Adrenal gland (tissue), 9 donors: ENCODE measurements at regions not wholly inside any gene's neighbourhood (a gene's known extent, or its start where the extent isn't known, plus 50 kb on each side); places are given as distances from the start of the nearest gene placed in this dataset.

Experiments
- DNase-seq, 7 donors: peaks; one replicate each; pipeline ENCODE4 v3.0.0-alpha.2; 2019 to 2020
- H3K27ac ChIP-seq, 5 donors: fragments of 200-600 bp; sonication (generic) in 4 of 5; 1 replicate in 3 of 5; 2 replicates in 2 of 5; pipeline versions ENCODE4 v1.5.1 to v1.8.0; 2016 to 2020; ENCODE audit warnings: mild to moderate bottlenecking in 1 of 5
- H3K27me3 ChIP-seq: fragments of 200-600 bp; 2 replicates; pipeline ENCODE4 v1.8.0; 2021
- H3K36me3 ChIP-seq, 2 donors: fragments of 200-600 bp; replicated peaks in 1 of 2; 1 replicate in 1 of 2; 2 replicates in 1 of 2; pipeline versions ENCODE4 v1.5.1 to v1.8.0; 2018 to 2022
- H3K4me1 ChIP-seq, 2 donors: fragments of 200-600 bp; replicated peaks in 1 of 2; 1 replicate in 1 of 2; 2 replicates in 1 of 2; pipeline versions ENCODE4 v1.5.1 to v1.8.0; 2018 to 2021
- H3K4me3 ChIP-seq, 4 donors: fragments of 200-600 bp; sonication (generic) in 3 of 4; one replicate each; pipeline ENCODE4 v1.5.1; 2016 to 2018
- H3K9me3 ChIP-seq, 3 donors: fragments of 200-600 bp; sonication (generic) in 1 of 3; replicated peaks in 1 of 3; 1 replicate in 2 of 3; 2 replicates in 1 of 3; pipeline versions ENCODE4 v1.5.1 to v1.8.0; 2016 to 2021
- POLR2A ChIP-seq, 2 donors: fragments of 450-650 bp; IDR thresholded peaks; one replicate each; pipeline ENCODE4 v1.6.1; 2017; ENCODE audit warnings: antibody characterized with exemption in 2 of 2, mild to moderate bottlenecking in 2 of 2, moderate library complexity in 1 of 2
- WGBS, 4 donors: extraction: QIAGEN DNeasy Blood & Tissue Kit in 2 of 4; methylation state at CpG; one replicate each; pipeline versions ENCODE4 v1.1.5 to v1.1.7; 2013 to 2017; 5-methylcytosine and 5-hydroxymethylcytosine counted together
- intact Hi-C, 2 donors: fragments of 100-400 bp; cut with DNase I; formaldehyde crosslinking; loops; one replicate each; pipeline versions ENCODE4 v1.14.1 to v1.15.0; 2022 to 2023
- TF ChIP-seq, protein P1 (sequence below), 6 experiments: fragments of 450-650 bp in 4 of 6; fragments of 200-600 bp in 2 of 6; sonication (generic) in 1 of 6; IDR thresholded peaks; 1 replicate in 5 of 6; 2 replicates in 1 of 6; pipeline versions ENCODE4 v1.5.1 to v1.8.0; 2016 to 2021; ENCODE audit warnings: antibody characterized with exemption in 6 of 6, mild to moderate bottlenecking in 2 of 6, moderate library complexity in 1 of 6
- donor health status: healthy with polysubstance abuse.
- donor health status: Bipolar disorder and iron deficiency.
- donor health status: DM: yes; HTN: yes; CAD: no.
- donor health status: DM: no; HTN: no; CAD: no.
- donor health status: DM: no; HTN: no; CAD: no.

GRCh38 chr6:117130125-117130524 is 135.2 kb upstream of the VGLL2 start:
- Histone ChIP-seq H3K27ac (no peak overlapping the region), H3K27me3 (no peaks in the 10 kb centered on the region), H3K9me3 (no peaks in the 10 kb centered on the region), H3K4me3 (no peak overlapping the region), H3K36me3 (no peaks in the 10 kb centered on the region), H3K4me1 (no peaks in the 10 kb centered on the region)
- TF ChIP-seq, protein P1, sequence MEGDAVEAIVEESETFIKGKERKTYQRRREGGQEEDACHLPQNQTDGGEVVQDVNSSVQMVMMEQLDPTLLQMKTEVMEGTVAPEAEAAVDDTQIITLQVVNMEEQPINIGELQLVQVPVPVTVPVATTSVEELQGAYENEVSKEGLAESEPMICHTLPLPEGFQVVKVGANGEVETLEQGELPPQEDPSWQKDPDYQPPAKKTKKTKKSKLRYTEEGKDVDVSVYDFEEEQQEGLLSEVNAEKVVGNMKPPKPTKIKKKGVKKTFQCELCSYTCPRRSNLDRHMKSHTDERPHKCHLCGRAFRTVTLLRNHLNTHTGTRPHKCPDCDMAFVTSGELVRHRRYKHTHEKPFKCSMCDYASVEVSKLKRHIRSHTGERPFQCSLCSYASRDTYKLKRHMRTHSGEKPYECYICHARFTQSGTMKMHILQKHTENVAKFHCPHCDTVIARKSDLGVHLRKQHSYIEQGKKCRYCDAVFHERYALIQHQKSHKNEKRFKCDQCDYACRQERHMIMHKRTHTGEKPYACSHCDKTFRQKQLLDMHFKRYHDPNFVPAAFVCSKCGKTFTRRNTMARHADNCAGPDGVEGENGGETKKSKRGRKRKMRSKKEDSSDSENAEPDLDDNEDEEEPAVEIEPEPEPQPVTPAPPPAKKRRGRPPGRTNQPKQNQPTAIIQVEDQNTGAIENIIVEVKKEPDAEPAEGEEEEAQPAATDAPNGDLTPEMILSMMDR (IDR thresholded peaks at IDR 0.05), result no peak
- TF ChIP-seq POLR2A (IDR thresholded peaks at IDR 0.05), result no peak
- intact Hi-C loops, result no loop called here
- DNase-seq, result no peak
- WGBS, 4 donors, result 56 to 73% (median 65%) methylated on average over 2 of the region's 2 CpGs

DNA sequence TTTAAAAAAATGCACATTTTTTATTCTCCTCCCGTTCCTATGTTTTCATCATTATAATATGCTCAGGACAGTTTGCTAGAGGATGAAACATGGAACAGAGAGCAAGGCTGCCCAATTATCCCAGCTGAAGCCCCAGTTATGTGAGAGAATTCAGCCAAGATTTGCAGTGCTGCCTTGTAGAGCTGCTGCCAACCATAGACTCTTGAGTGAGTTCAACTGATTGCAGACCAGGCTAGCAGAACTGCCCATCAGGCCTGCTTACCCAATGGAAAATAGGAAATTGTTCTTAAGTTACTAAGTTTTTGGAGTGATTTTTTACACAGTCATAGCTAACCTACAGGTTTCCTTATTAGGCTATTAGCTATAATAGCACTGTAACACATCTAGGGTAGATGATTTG is 128.7 kb upstream of the VGLL2 start:
- 75 to 100% (median 84%) methylated on average over 1 of the region's 1 CpG for WGBS, 4 donors
- no peaks in the 10 kb centered on the region for H3K9me3 ChIP-seq
- no peak overlapping the region for H3K4me3 ChIP-seq
- no peak for DNase-seq
- no peak overlapping the region for H3K27ac ChIP-seq
- intact Hi-C loops, result no loop called here
- no peaks in the 10 kb centered on the region for H3K27me3 ChIP-seq
- no peaks in the 10 kb centered on the region for H3K4me1 ChIP-seq
- no peaks in the 10 kb centered on the region for H3K36me3 ChIP-seq
- TF ChIP-seq POLR2A (IDR thresholded peaks at IDR 0.05), result no peak
- TF ChIP-seq, protein P1 (IDR thresholded peaks at IDR 0.05), result no peak

GRCh38 chr6:117137711-117138110 is 127.6 kb upstream of the VGLL2 start:
- H3K27ac ChIP-seq, result no peak overlapping the region

GRCh38 chr6:117138425-117138824 is 126.9 kb upstream of the VGLL2 start:
- no peak for DNase-seq
- TF ChIP-seq, protein P1 (IDR thresholded peaks at IDR 0.05), result no peak
- no peak for TF ChIP-seq POLR2A (IDR thresholded peaks at IDR 0.05)
- H3K27me3 ChIP-seq, result no peaks in the 10 kb centered on the region
- no peaks in the 10 kb centered on the region for H3K9me3 ChIP-seq
- intact Hi-C loops, result no loop called here
- H3K27ac ChIP-seq, result no peak overlapping the region
- no peaks in the 10 kb centered on the region for H3K4me1 ChIP-seq
- no peaks in the 10 kb centered on the region for H3K36me3 ChIP-seq
- no peak overlapping the region for H3K4me3 ChIP-seq
- 78 to 92% (median 91%) methylated on average over 2 of the region's 2 CpGs for WGBS, 4 donors

More at GRCh38 chr6:117137711-117138110, 127.6 kb upstream of the VGLL2 start:
- Histone ChIP-seq H3K9me3 (no peaks in the 10 kb centered on the region), H3K27me3 (no peaks in the 10 kb centered on the region), H3K4me1 (no peaks in the 10 kb centered on the region), H3K4me3 (no peak overlapping the region), H3K36me3 (no peaks in the 10 kb centered on the region)
- intact Hi-C loops, result no loop called here
- no peak for DNase-seq
- TF ChIP-seq POLR2A (IDR thresholded peaks at IDR 0.05), result no peak
- TF ChIP-seq, protein P1 (IDR thresholded peaks at IDR 0.05), result no peak
- 89 to 96% (median 91%) methylated on average over 4 of the region's 4 CpGs for WGBS, 4 donors
